Activated T-cell treated with anti-CD3 and anti-CD28 coated beads for 4 hours (primary cell): ENCODE measurements at regions not wholly inside any gene's neighbourhood (a gene's known extent, or its start where the extent isn't known, plus 50 kb on each side); places are given as distances from the start of the nearest gene placed in this dataset.
"Not testable (repeated sequence)": the region's sequence is repeated elsewhere in the genome, so short reads cannot be mapped to it uniquely, and the experiment has no call there.

Source experiments
- DNase-seq: peaks from one replicate; pipeline ENCODE4 v3.0.0-alpha.2; 2020

- DNase-seq: no peak
Measured at GRCh38 chr6:27616328-27617045, 143.6 kb upstream of the ZNF184 start.

GRCh38 chr6:27611451-27611850 is 138.5 kb upstream of the ZNF184 start:
- no peak for DNase-seq

- no peak for DNase-seq
Measured at GRCh38 chr6:27608916-27609883, 136.3 kb upstream of the ZNF184 start.

GRCh38 chr6:27605401-27606342 is 132.8 kb upstream of the ZNF184 start:
- DNase-seq: no peak

GRCh38 chr6:27604986-27605385 is 132.1 kb upstream of the ZNF184 start:
- DNase-seq: no peak

GRCh38 chr6:27601668-27602254 is 128.9 kb upstream of the ZNF184 start:
- DNase-seq: no peak

- DNase-seq: no peak
Measured at GRCh38 chr6:27599859-27600532, 127.1 kb upstream of the ZNF184 start.

- DNase-seq: not testable (repeated sequence)
Measured at GRCh38 chr6:27597031-27597567, 124.2 kb upstream of the ZNF184 start.

- DNase-seq: no peak
Measured at GRCh38 chr6:27593861-27594260, 121.0 kb upstream of the ZNF184 start.

GRCh38 chr6:27593200-27593818 is 120.4 kb upstream of the ZNF184 start:
- DNase-seq: no peak

- no peak for DNase-seq
Measured at GRCh38 chr6:27592481-27593199, 119.7 kb upstream of the ZNF184 start.

- no peak for DNase-seq
Measured at GRCh38 chr6:27591699-27592480, 119.0 kb upstream of the ZNF184 start.

GRCh38 chr6:27585316-27585715 is 112.4 kb upstream of the ZNF184 start:
- DNase-seq: not testable (repeated sequence)

GRCh38 chr6:27584326-27584725 is 111.4 kb upstream of the ZNF184 start:
- DNase-seq: no peak

GRCh38 chr6:27582928-27583725 is 110.2 kb upstream of the ZNF184 start:
- DNase-seq: no peak

- no peak for DNase-seq
Measured at GRCh38 chr6:27579973-27580372, 107.1 kb upstream of the ZNF184 start.

GRCh38 chr6:27577922-27578321 is 105.0 kb upstream of the ZNF184 start:
- no peak for DNase-seq

GRCh38 chr6:27575594-27576361 is 102.9 kb upstream of the ZNF184 start:
- no peak for DNase-seq
